Left lung (tissue), 4 donors: ENCODE measurements at regions not wholly inside any gene's neighbourhood (a gene's known extent, or its start where the extent isn't known, plus 50 kb on each side); places are given as distances from the start of the nearest gene placed in this dataset.
A peak's percentile ranks its signal among the peaks of the same experiment; 100 is the strongest.
"Not testable (repeated sequence)": the region's sequence is repeated elsewhere in the genome, so short reads cannot be mapped to it uniquely, and the experiment has no call there.

Source experiments
- ATAC-seq: fragments of 200-7000 bp; cut with Tn5 transposase; one replicate; pipeline ENCODE4 v1.9.1; 2020; ENCODE audit warnings: moderate library complexity
- DNase-seq, 4 donors: peaks; one replicate each; pipeline ENCODE4 v3.0.0-alpha.2; 2013 to 2020
- H3K27ac ChIP-seq, 2 donors: fragments of 200-600 bp; sonication (generic) in 1 of 2; one replicate each; pipeline versions ENCODE4 v1.5.0 to v1.8.0; 2020 to 2021
- H3K27me3 ChIP-seq, 2 donors: fragments of 200-600 bp; sonication (generic) in 1 of 2; one replicate each; pipeline versions ENCODE4 v1.5.0 to v1.8.0; 2020 to 2021
- H3K36me3 ChIP-seq, 2 donors: fragments of 200-600 bp; sonication (generic) in 1 of 2; one replicate each; pipeline versions ENCODE4 v1.5.0 to v1.8.0; 2020 to 2021
- H3K4me1 ChIP-seq, 2 donors: fragments of 200-600 bp; one replicate each; pipeline ENCODE4 v1.8.0; 2021
- H3K4me3 ChIP-seq, 2 donors: fragments of 200-600 bp; sonication (generic) in 1 of 2; one replicate each; pipeline versions ENCODE4 v1.5.0 to v1.8.0; 2020 to 2021; ENCODE audit warnings: mild to moderate bottlenecking in 1 of 2
- H3K9me3 ChIP-seq, 2 donors: fragments of 200-600 bp; sonication (generic) in 1 of 2; one replicate each; pipeline versions ENCODE4 v1.5.0 to v1.8.0; 2020 to 2021
- intact Hi-C, 2 donors: fragments of 100-400 bp; cut with DNase I; formaldehyde crosslinking; loops; one replicate each; pipeline versions ENCODE4 v1.11.2 to v1.14.2; 2022
- TF ChIP-seq, protein P1 (sequence below), 2 donors: fragments of 200-600 bp; sonication (generic) in 1 of 2; IDR thresholded peaks; one replicate each; pipeline versions ENCODE4 v1.5.0 to v1.8.0; 2021; ENCODE audit warnings: antibody characterized with exemption in 2 of 2
- donor health status: DM: no; HTN: yes; CAD: no.
- donor health status: DM: no; HTN: no; CAD: no.

DNA sequence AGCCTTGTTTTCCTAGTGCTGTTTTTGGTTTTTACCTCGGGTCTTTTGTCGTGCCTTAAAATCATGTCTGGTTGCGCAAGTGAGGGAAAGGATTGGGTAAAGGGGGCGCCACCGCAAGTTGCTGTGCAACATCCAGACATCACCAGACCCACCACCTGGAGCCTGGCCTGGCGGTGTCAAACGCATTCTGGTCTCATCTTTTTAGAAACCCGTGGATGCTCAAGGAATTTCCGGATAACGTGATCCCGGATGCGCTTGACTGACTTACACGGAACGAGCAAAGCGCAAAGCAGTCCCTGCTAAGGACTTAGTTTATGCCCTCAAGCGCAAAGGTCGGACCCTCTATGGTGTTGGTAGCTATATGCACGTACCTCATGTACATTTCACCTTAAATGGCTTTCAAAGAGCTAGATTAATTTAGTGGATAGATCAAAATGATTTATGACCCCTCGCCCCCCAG is 105.2 kb downstream of the OR2B2 start:
- H3K4me3 ChIP-seq: peak overlapping the region; percentile 49 to 61
- peaks cover 9 to 38% of the 10 kb centered on the region in 2 donors for H3K4me1 ChIP-seq
- no peaks in the 10 kb centered on the region for H3K36me3 ChIP-seq
- TF ChIP-seq, protein P1, sequence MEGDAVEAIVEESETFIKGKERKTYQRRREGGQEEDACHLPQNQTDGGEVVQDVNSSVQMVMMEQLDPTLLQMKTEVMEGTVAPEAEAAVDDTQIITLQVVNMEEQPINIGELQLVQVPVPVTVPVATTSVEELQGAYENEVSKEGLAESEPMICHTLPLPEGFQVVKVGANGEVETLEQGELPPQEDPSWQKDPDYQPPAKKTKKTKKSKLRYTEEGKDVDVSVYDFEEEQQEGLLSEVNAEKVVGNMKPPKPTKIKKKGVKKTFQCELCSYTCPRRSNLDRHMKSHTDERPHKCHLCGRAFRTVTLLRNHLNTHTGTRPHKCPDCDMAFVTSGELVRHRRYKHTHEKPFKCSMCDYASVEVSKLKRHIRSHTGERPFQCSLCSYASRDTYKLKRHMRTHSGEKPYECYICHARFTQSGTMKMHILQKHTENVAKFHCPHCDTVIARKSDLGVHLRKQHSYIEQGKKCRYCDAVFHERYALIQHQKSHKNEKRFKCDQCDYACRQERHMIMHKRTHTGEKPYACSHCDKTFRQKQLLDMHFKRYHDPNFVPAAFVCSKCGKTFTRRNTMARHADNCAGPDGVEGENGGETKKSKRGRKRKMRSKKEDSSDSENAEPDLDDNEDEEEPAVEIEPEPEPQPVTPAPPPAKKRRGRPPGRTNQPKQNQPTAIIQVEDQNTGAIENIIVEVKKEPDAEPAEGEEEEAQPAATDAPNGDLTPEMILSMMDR (IDR thresholded peaks at IDR 0.05): no peak
- peak overlapping the region; percentile 90 to 95 for H3K27ac ChIP-seq
- ATAC-seq (peak; percentile 1), DNase-seq (peak in 3 of 4 donors; percentile 41 to 78 (median 46))
- H3K9me3 ChIP-seq: no peaks in the 10 kb centered on the region
- intact Hi-C loops: no loop called here
- H3K27me3 ChIP-seq: peaks cover 0 to 24% of the 10 kb centered on the region in 2 donors

DNA sequence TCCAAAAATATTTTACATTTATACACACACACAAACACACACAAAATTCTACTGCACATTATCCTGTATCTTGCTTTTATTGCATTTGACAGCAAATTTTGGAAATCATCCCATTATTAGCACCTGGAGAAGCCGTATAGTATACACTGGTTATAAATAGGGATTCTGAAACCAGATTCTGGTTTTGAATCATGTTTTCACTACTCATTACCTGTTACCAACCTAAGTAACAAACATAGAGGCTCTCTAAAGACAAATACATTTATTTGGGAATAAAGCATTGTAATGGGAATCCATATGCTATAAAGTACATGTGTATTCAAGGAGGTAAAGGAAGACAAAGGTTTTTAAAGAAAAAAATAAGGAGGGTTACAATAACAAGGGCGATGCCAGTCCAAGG is 106.8 kb downstream of the OR2B2 start:
- ATAC-seq (no peak), DNase-seq (no peak)
- TF ChIP-seq, protein P1 (IDR thresholded peaks at IDR 0.05): no peak
- no peak overlapping the region for H3K27ac ChIP-seq
- H3K4me1 ChIP-seq: peaks cover 9 to 28% of the 10 kb centered on the region in 2 donors
- no peaks in the 10 kb centered on the region for H3K36me3 ChIP-seq
- peaks cover 0 to 32% of the 10 kb centered on the region in 2 donors for H3K27me3 ChIP-seq
- H3K9me3 ChIP-seq: no peaks in the 10 kb centered on the region
- H3K4me3 ChIP-seq: no peak overlapping the region
- intact Hi-C loops: no loop called here

DNA sequence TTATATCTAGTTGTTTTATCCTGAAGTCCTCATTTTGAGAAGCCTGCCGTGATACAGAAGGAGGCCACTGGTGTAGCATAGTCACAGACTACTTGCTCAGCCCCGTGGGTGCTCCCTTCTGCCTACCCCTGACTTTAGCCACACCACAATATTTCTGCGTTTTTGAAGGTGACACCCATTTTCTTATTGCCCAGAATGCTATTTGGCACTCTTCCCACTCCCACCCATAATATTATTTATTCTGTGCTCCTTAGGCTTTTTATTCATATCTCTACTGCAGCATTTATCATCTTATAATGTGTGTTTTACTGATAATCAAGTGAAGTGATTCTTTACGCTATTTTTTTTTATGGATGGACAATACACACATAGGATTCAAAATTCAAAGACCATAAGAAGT is 107.3 kb downstream of the OR2B2 start:
- Histone ChIP-seq H3K36me3 (no peaks in the 10 kb centered on the region), H3K9me3 (no peaks in the 10 kb centered on the region), H3K4me3 (no peak overlapping the region), H3K27me3 (peaks cover 0 to 32% of the 10 kb centered on the region in 2 donors), H3K27ac (no peak overlapping the region), H3K4me1 (peaks cover 9 to 24% of the 10 kb centered on the region in 2 donors)
- intact Hi-C loops: no loop called here
- ATAC-seq: no peak
- TF ChIP-seq, protein P1 (IDR thresholded peaks at IDR 0.05): no peak
- DNase-seq: no peak

DNA sequence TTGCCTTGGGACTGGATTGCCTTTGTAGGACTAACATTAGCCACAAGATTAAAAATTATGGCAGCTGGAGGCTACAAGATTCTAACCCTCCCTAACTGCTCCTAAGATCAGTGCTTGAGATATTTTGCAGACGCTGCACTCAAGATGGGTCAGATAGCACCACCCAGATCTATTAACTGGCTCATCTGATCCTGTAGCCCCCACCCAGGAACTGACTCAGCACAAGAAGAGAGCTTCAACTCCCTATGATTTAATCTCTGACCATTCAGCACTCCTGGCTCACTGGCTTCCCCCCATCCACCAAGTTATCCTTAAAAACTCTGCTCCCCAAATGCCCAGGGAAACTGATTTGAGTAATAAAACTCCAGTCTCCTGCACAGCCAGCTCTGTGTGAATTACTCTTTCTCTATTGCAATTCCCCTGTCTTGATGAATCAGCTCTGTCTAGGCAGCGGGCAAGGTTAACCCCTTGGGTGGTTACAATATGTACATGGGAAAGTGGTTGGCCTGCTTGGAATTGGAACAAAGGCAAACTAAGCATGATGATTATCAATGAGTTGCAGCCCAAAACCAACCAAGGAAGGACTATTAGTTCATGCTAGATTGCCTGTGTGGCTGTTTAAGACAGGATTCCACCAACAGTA is 111.3 kb downstream of the OR2B2 start:
- TF ChIP-seq, protein P1 (IDR thresholded peaks at IDR 0.05): no peak
- no peaks in the 10 kb centered on the region for H3K4me1 ChIP-seq
- H3K9me3 ChIP-seq: no peaks in the 10 kb centered on the region
- H3K27me3 ChIP-seq: peaks cover 0 to 15% of the 10 kb centered on the region in 2 donors
- no peak overlapping the region for H3K27ac ChIP-seq
- H3K4me3 ChIP-seq: no peak overlapping the region
- DNase-seq (no peak), ATAC-seq (no peak)
- intact Hi-C loops: no loop called here
- no peaks in the 10 kb centered on the region for H3K36me3 ChIP-seq

DNA sequence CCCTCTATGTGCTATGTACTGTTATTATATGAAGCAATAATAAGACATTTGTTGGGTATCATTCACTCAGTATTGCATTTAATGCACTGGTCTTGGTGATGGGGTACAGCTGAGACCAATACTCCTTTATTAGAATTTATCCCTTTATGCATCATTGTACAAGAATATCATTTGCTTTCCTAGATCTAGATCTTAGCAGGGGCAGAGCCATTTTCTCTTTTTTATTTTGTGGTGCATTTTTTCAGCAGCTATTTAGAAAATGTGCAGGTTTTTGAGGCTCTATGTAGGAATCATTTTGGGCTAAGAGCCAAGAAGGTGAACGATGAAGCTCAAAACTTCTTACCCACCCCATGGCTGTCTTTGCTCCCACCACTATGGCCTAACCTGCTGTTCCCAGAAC is 114.2 kb downstream of the OR2B2 start:
- Histone ChIP-seq H3K27me3 (peaks cover 0 to 8% of the 10 kb centered on the region in 2 donors), H3K4me3 (no peak overlapping the region), H3K27ac (no peak overlapping the region), H3K36me3 (no peaks in the 10 kb centered on the region), H3K9me3 (no peaks in the 10 kb centered on the region), H3K4me1 (no peaks in the 10 kb centered on the region)
- intact Hi-C loops: no loop called here
- TF ChIP-seq, protein P1 (IDR thresholded peaks at IDR 0.05): no peak
- DNase-seq: no peak
- ATAC-seq: no peak

DNA sequence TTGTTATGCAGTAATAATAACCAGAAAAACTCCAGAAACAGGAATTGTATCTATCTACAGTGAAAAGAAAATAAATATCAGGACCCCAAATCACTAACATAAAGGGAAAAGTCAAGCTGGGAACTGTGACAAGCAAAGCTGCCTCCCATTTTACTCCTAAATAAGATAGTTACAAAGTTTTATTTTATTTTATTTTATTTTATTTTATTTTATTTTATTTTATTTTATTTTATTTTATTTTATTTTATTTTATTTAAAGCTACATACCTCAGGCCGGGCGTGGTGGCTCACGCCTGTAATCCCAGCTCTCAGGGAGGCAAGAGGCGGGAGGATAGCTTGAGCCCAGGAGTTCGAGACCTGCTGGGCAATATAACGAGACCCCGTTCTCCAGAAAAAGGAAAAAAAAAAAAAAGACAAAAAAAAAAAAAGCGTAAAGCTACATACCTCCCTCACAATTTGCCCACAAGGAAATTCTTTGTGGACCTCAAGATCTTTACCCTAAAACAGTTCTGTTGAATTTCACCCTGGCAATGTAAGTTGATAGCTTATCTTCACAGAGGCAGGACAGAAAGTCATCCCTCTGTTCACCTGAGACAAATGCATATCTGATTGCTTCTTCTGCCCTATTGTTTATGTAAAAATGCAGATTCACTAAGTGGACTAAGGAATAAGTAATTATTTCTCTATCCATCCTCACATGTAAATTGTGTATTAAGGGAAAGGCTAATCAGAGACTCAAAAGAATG is 115.3 kb downstream of the OR2B2 start:
- H3K4me1 ChIP-seq, H3K27me3 ChIP-seq, DNase-seq, H3K27ac ChIP-seq, H3K9me3 ChIP-seq, ATAC-seq, H3K36me3 ChIP-seq, intact Hi-C loops, H3K4me3 ChIP-seq: not testable (repeated sequence)
